Adrenal gland (tissue), 9 donors: ENCODE measurements at regions not wholly inside any gene's neighbourhood (a gene's known extent, or its start where the extent isn't known, plus 50 kb on each side); places are given as distances from the start of the nearest gene placed in this dataset.
"Not testable (repeated sequence)": the region's sequence is repeated elsewhere in the genome, so short reads cannot be mapped to it uniquely, and the experiment has no call there.

Experiments
- DNase-seq, 7 donors: peaks; one replicate each; pipeline ENCODE4 v3.0.0-alpha.2; 2019 to 2020
- H3K27ac ChIP-seq, 5 donors: fragments of 200-600 bp; sonication (generic) in 4 of 5; 1 replicate in 3 of 5; 2 replicates in 2 of 5; pipeline versions ENCODE4 v1.5.1 to v1.8.0; 2016 to 2020; ENCODE audit warnings: mild to moderate bottlenecking in 1 of 5
- H3K27me3 ChIP-seq: fragments of 200-600 bp; 2 replicates; pipeline ENCODE4 v1.8.0; 2021
- H3K36me3 ChIP-seq, 2 donors: fragments of 200-600 bp; replicated peaks in 1 of 2; 1 replicate in 1 of 2; 2 replicates in 1 of 2; pipeline versions ENCODE4 v1.5.1 to v1.8.0; 2018 to 2022
- H3K4me1 ChIP-seq, 2 donors: fragments of 200-600 bp; replicated peaks in 1 of 2; 1 replicate in 1 of 2; 2 replicates in 1 of 2; pipeline versions ENCODE4 v1.5.1 to v1.8.0; 2018 to 2021
- H3K4me3 ChIP-seq, 4 donors: fragments of 200-600 bp; sonication (generic) in 3 of 4; one replicate each; pipeline ENCODE4 v1.5.1; 2016 to 2018
- H3K9me3 ChIP-seq, 3 donors: fragments of 200-600 bp; sonication (generic) in 1 of 3; replicated peaks in 1 of 3; 1 replicate in 2 of 3; 2 replicates in 1 of 3; pipeline versions ENCODE4 v1.5.1 to v1.8.0; 2016 to 2021
- CTCF ChIP-seq, 6 experiments: fragments of 450-650 bp in 4 of 6; fragments of 200-600 bp in 2 of 6; sonication (generic) in 1 of 6; IDR thresholded peaks; 1 replicate in 5 of 6; 2 replicates in 1 of 6; pipeline versions ENCODE4 v1.5.1 to v1.8.0; 2016 to 2021; ENCODE audit warnings: antibody characterized with exemption in 6 of 6, mild to moderate bottlenecking in 2 of 6, moderate library complexity in 1 of 6
- POLR2A ChIP-seq, 2 donors: fragments of 450-650 bp; IDR thresholded peaks; one replicate each; pipeline ENCODE4 v1.6.1; 2017; ENCODE audit warnings: antibody characterized with exemption in 2 of 2, mild to moderate bottlenecking in 2 of 2, moderate library complexity in 1 of 2
- WGBS, 4 donors: extraction: QIAGEN DNeasy Blood & Tissue Kit in 2 of 4; methylation state at CpG; one replicate each; pipeline versions ENCODE4 v1.1.5 to v1.1.7; 2013 to 2017; 5-methylcytosine and 5-hydroxymethylcytosine counted together
- intact Hi-C, 2 donors: fragments of 100-400 bp; cut with DNase I; formaldehyde crosslinking; loops; one replicate each; pipeline versions ENCODE4 v1.14.1 to v1.15.0; 2022 to 2023
- donor health status: healthy with polysubstance abuse.
- donor health status: Bipolar disorder and iron deficiency.
- donor health status: DM: yes; HTN: yes; CAD: no.
- donor health status: DM: no; HTN: no; CAD: no.
- donor health status: DM: no; HTN: no; CAD: no.

DNA sequence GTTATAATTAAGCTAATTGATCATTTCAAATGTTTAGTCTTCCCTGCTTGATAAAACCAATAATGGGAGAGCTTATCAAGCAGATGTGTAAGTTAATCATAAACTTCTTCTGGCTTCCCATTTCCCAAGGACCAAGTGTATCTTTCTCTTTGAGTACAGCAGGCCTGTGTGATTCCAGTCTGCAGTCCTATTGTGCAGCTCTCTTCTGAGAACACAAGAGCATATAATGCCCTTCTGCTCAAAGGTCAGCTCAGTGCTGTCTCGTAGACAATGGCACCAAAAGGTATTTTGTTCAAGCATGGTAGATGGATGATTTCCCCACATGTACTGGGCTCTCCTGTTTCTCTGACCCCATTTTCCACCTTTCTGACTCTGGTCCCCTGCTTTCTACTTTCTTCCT lies 101.8 kb upstream of the DYRK2 start:
- TF ChIP-seq POLR2A (IDR thresholded peaks at IDR 0.05), result no peak
- no peak for TF ChIP-seq CTCF (IDR thresholded peaks at IDR 0.05)
- Histone ChIP-seq H3K27me3 (no peaks in the 10 kb centered on the region), H3K4me1 (no peaks in the 10 kb centered on the region), H3K36me3 (no peaks in the 10 kb centered on the region), H3K27ac (no peak overlapping the region), H3K4me3 (no peak overlapping the region), H3K9me3 (no peaks in the 10 kb centered on the region)
- DNase-seq, result no peak
- intact Hi-C loops, result no loop called here
- 80 to 81% (median 80%) methylated on average over 1 of the region's 1 CpG for WGBS, 4 donors

GRCh38 chr12:67555075-67555717 lies 93.3 kb upstream of the DYRK2 start:
- H3K4me3 ChIP-seq, H3K4me1 ChIP-seq, intact Hi-C loops, H3K27ac ChIP-seq, H3K36me3 ChIP-seq, H3K27me3 ChIP-seq, H3K9me3 ChIP-seq: not testable (repeated sequence)
- DNase-seq, result peak in 1 of 7 donors; percentile 8
- 43 to 85% (median 65%) methylated on average over 3 to 8 of the region's 8 CpGs for WGBS, 4 donors

GRCh38 chr12:67558775-67559174 lies 89.8 kb upstream of the DYRK2 start:
- no peak for TF ChIP-seq CTCF (IDR thresholded peaks at IDR 0.05)
- TF ChIP-seq POLR2A (IDR thresholded peaks at IDR 0.05), result no peak
- Histone ChIP-seq H3K9me3 (no peaks in the 10 kb centered on the region), H3K36me3 (no peaks in the 10 kb centered on the region), H3K4me1 (no peaks in the 10 kb centered on the region), H3K4me3 (no peak overlapping the region), H3K27me3 (no peaks in the 10 kb centered on the region), H3K27ac (no peak overlapping the region)
- intact Hi-C loops, result no loop called here
- no peak for DNase-seq
- WGBS, 4 donors, result 90 to 97% (median 94%) methylated on average over 3 of the region's 3 CpGs

- no peak for TF ChIP-seq POLR2A (IDR thresholded peaks at IDR 0.05)
- no peak for TF ChIP-seq CTCF (IDR thresholded peaks at IDR 0.05)
- H3K27ac ChIP-seq, result no peak overlapping the region
- H3K9me3 ChIP-seq, result no peaks in the 10 kb centered on the region
- no peak overlapping the region for H3K4me3 ChIP-seq
- intact Hi-C loops, result no loop called here
- 74 to 90% (median 84%) methylated on average over 3 of the region's 3 CpGs for WGBS, 4 donors
- no peaks in the 10 kb centered on the region for H3K27me3 ChIP-seq
- no peaks in the 10 kb centered on the region for H3K36me3 ChIP-seq
- DNase-seq, result no peak
- H3K4me1 ChIP-seq, result no peaks in the 10 kb centered on the region
These were observed 88.8 kb upstream of the DYRK2 start for GRCh38 chr12:67559751-67560150.
